IMR-90 (cell line): ENCODE measurements at regions not wholly inside any gene's neighbourhood (a gene's known extent, or its start where the extent isn't known, plus 50 kb on each side); places are given as distances from the start of the nearest gene placed in this dataset.

Experiments
- ATAC-seq: fragments of 200-7000 bp; cut with Tn5 transposase; 2 replicates; pipeline ENCODE4 v1.9.1; 2020; ENCODE audit warnings: low read depth, mild to moderate bottlenecking, moderate library complexity
- BruUV-seq: library from RNA; stranded (reverse); fragments of 400-500 nt; replicated peaks from 2 replicates; lab custom pipeline; 2021; lab: Mats Ljungman, UMichigan
- CTCF ChIA-PET: fragments of 300-600 bp; formaldehyde crosslinking; extraction: SDS; loops from one replicate; lab custom pipeline; 2021; ENCODE audit warnings: antibody characterized with exemption; lab: Yijun Ruan, JAX
- POLR2A ChIA-PET: fragments of 300-600 bp; sonication (Branson Sonifier 250); formaldehyde crosslinking; loops from one replicate; lab custom pipeline; 2022; ENCODE audit warnings: antibody characterized with exemption; ENCODE audit not compliant: unreplicated experiment; lab: Charles Lee
- DNase-seq: peaks from one replicate; pipeline ENCODE4 v3.0.0; 2013
- H2AFZ ChIP-seq: replicated peaks from 2 replicates; pipeline ENCODE3; 2013; ENCODE audit warnings: low read length, mild to moderate bottlenecking; ENCODE audit not compliant: poor library complexity
- H2AK5ac ChIP-seq: 2 replicates; pipeline ENCODE4 v1.6.1; 2013; ENCODE audit warnings: low read depth, low read length, inconsistent platforms
- H2AK9ac ChIP-seq: replicated peaks from 2 replicates; pipeline ENCODE3; 2013; ENCODE audit warnings: mild to moderate bottlenecking, low read depth, low read length, moderate library complexity; ENCODE audit not compliant: poor library complexity
- H2BK120ac ChIP-seq: 2 replicates; pipeline ENCODE4 v1.6.1; 2013; ENCODE audit warnings: low read depth, low read length, inconsistent platforms
- H2BK15ac ChIP-seq: 3 replicates; pipeline ENCODE4 v1.6.1; 2013; ENCODE audit warnings: low read depth, low read length, inconsistent platforms
- H2BK20ac ChIP-seq: 2 replicates; pipeline ENCODE4 v1.6.1; 2013; ENCODE audit warnings: low read depth, mild to moderate bottlenecking, inconsistent platforms, low read length, moderate library complexity
- H2BK5ac ChIP-seq: 2 replicates; pipeline ENCODE4 v1.6.1; 2013; ENCODE audit warnings: mild to moderate bottlenecking, low read depth, low read length, inconsistent platforms; ENCODE audit not compliant: poor library complexity, severe bottlenecking
- H3K14ac ChIP-seq: replicated peaks from 2 replicates; pipeline ENCODE4 v1.6.1; 2013; ENCODE audit warnings: low read depth, low read length, inconsistent platforms
- H3K18ac ChIP-seq: 2 replicates; pipeline ENCODE4 v1.6.1; 2013; ENCODE audit warnings: low read depth, low read length, control low read depth
- H3K23ac ChIP-seq: 2 replicates; pipeline ENCODE4 v1.6.1; 2013; ENCODE audit warnings: low read depth, low read length, inconsistent platforms
- H3K27ac ChIP-seq: 2 replicates; pipeline ENCODE4 v1.5.1; 2013; ENCODE audit warnings: mild to moderate bottlenecking, control low read depth, low read length; ENCODE audit not compliant: insufficient read depth
- H3K27me3 ChIP-seq: 2 replicates; pipeline ENCODE4 v1.6.1; 2013; ENCODE audit warnings: low read length; ENCODE audit not compliant: control insufficient read depth, insufficient read depth
- H3K36me3 ChIP-seq: 2 replicates; pipeline ENCODE4 v1.6.1; 2013; ENCODE audit warnings: low read length, mixed read lengths; ENCODE audit not compliant: control insufficient read depth, insufficient read depth
- H3K4ac ChIP-seq: 2 replicates; pipeline ENCODE4 v1.6.1; 2013; ENCODE audit warnings: low read depth, low read length, inconsistent platforms
- H3K4me1 ChIP-seq: 2 replicates; pipeline ENCODE4 v1.6.1; 2013; ENCODE audit warnings: low read length, mixed read lengths; ENCODE audit not compliant: control insufficient read depth, insufficient read depth
- H3K4me2 ChIP-seq: 2 replicates; pipeline ENCODE4 v1.6.1; 2013; ENCODE audit warnings: low read depth, mild to moderate bottlenecking, control low read depth, low read length, moderate library complexity
- H3K4me3 ChIP-seq: 2 replicates; pipeline ENCODE4 v1.5.1; 2013; ENCODE audit warnings: low read depth, mild to moderate bottlenecking, control low read depth, low read length, moderate library complexity; ENCODE audit not compliant: insufficient read depth
- H3K56ac ChIP-seq: 2 replicates; pipeline ENCODE4 v1.6.1; 2013; ENCODE audit warnings: low read length, inconsistent platforms; ENCODE audit not compliant: insufficient read depth; ENCODE audit errors: extremely low read depth
- H3K79me1 ChIP-seq, 2 experiments: 2 replicates each; pipeline ENCODE4 v1.6.1; 2013; ENCODE audit warnings: low read length in 2 of 2, inconsistent platforms in 1 of 2, low read depth in 1 of 2
- H3K9ac ChIP-seq: 2 replicates; pipeline ENCODE4 v1.6.1; 2013; ENCODE audit warnings: low read depth, low read length, control low read depth
- H3K9me1 ChIP-seq: 2 replicates; pipeline ENCODE4 v1.6.1; 2013; ENCODE audit warnings: low read length, inconsistent platforms; ENCODE audit not compliant: insufficient read depth
- H3K9me3 ChIP-seq: 2 replicates; pipeline ENCODE4 v1.6.1; 2013; ENCODE audit warnings: low read length; ENCODE audit not compliant: control insufficient read depth, insufficient read depth
- H4K20me1 ChIP-seq: 2 replicates; pipeline ENCODE4 v1.6.1; 2013; ENCODE audit warnings: low read length, inconsistent platforms; ENCODE audit not compliant: insufficient read depth
- H4K5ac ChIP-seq: 2 replicates; pipeline ENCODE4 v1.6.1; 2013; ENCODE audit warnings: mild to moderate bottlenecking, low read depth, low read length, control low read depth
- H4K8ac ChIP-seq, 2 experiments: 2 replicates each; pipeline ENCODE4 v1.6.1; 2013; ENCODE audit warnings: low read depth in 2 of 2, low read length in 2 of 2, control low read depth in 1 of 2, inconsistent platforms in 1 of 2
- H4K91ac ChIP-seq: 2 replicates; pipeline ENCODE4 v1.6.1; 2013; ENCODE audit warnings: low read depth, low read length, inconsistent platforms; ENCODE audit not compliant: insufficient read depth
- BHLHE40 ChIP-seq: fragments of 150-350 bp; IDR thresholded peaks from 2 replicates; pipeline ENCODE4 v1.6.1; 2016; ENCODE audit warnings: mild to moderate bottlenecking, low read depth, low read length
- CEBPB ChIP-seq: IDR thresholded peaks from 2 replicates; pipeline ENCODE4 v1.6.1; 2012; ENCODE audit warnings: low read depth, low read length, improper control_type of control experiment
- CHD1 ChIP-seq: IDR thresholded peaks from 2 replicates; pipeline ENCODE4 v1.6.1; 2012; ENCODE audit warnings: low read depth, low read length, improper control_type of control experiment
- ELK1 ChIP-seq: fragments of 150-350 bp; IDR thresholded peaks from 2 replicates; pipeline ENCODE4 v1.6.1; 2016; ENCODE audit warnings: low read depth, mild to moderate bottlenecking, low read length, moderate library complexity, borderline replicate concordance
- FOS ChIP-seq: fragments of 150-350 bp; IDR thresholded peaks from 2 replicates; pipeline ENCODE4 v1.6.1; 2016; ENCODE audit warnings: low read depth, low read length
- MAFK ChIP-seq: IDR thresholded peaks from 2 replicates; pipeline ENCODE4 v1.6.1; 2012; ENCODE audit warnings: low read depth, low read length, improper control_type of control experiment
- MAZ ChIP-seq: IDR thresholded peaks from 2 replicates; pipeline ENCODE4 v1.6.1; 2012; ENCODE audit warnings: low read depth, mild to moderate bottlenecking, low read length, improper control_type of control experiment, moderate library complexity, borderline replicate concordance
- MXI1 ChIP-seq: IDR thresholded peaks from 2 replicates; pipeline ENCODE4 v1.6.1; 2012; ENCODE audit warnings: low read depth, mild to moderate bottlenecking, low read length, moderate library complexity, borderline replicate concordance
- NFE2L2 ChIP-seq: fragments of 150-350 bp; IDR thresholded peaks from 2 replicates; pipeline ENCODE4 v1.6.1; 2016; ENCODE audit warnings: low read depth, mild to moderate bottlenecking, low read length
- POLR2A ChIP-seq: IDR thresholded peaks from 2 replicates; pipeline ENCODE4 v1.6.1; 2012; ENCODE audit warnings: mild to moderate bottlenecking, low read depth, low read length
- RAD21 ChIP-seq: IDR thresholded peaks from 2 replicates; pipeline ENCODE4 v1.6.1; 2012; ENCODE audit warnings: low read length, improper control_type of control experiment
- RCOR1 ChIP-seq: IDR thresholded peaks from 2 replicates; pipeline ENCODE4 v1.6.1; 2012; ENCODE audit warnings: mild to moderate bottlenecking, low read length, improper control_type of control experiment; ENCODE audit not compliant: insufficient replicate concordance
- RFX5 ChIP-seq: IDR thresholded peaks from 2 replicates; pipeline ENCODE4 v1.8.0; 2012; ENCODE audit warnings: low read depth, mild to moderate bottlenecking, low read length, moderate library complexity
- SMC3 ChIP-seq: fragments of 150-350 bp; IDR thresholded peaks from 2 replicates; pipeline ENCODE4 v1.6.1; 2016; ENCODE audit warnings: low read depth, mild to moderate bottlenecking, antibody characterized with exemption, low read length, moderate library complexity
- WGBS, 2 experiments: methylation state at CpG; one replicate each; pipeline versions ENCODE4 v1.1.5 to v1.1.7; 2013; ENCODE audit warnings: missing lambda C conversion rate in 2 of 2; ENCODE audit not compliant: insufficient read length in 1 of 2; ENCODE audit errors: extremely low coverage in 2 of 2; 5-methylcytosine and 5-hydroxymethylcytosine counted together
- dilution Hi-C: fragments of 300-500 bp; cut with HindIII; formaldehyde crosslinking; loops from one replicate; pipeline ENCODE4 v1.14.3; 2018; ENCODE audit warnings: low sequenced_read_pairs; ENCODE audit not compliant: unreplicated experiment
- in situ Hi-C: fragments of 300-500 bp; cut with MboI; formaldehyde crosslinking; loops from 3 replicates; pipeline ENCODE4 v1.14.3; 2019; ENCODE audit warnings: low sequenced_read_pairs, inconsistent platforms, mixed read lengths
- intact Hi-C: fragments of 100-400 bp; cut with micrococcal nuclease; formaldehyde crosslinking; loops from 2 replicates; pipeline ENCODE4 v1.10.0; 2022
- TF ChIP-seq, protein P1 (sequence below): conservative IDR thresholded peaks from 2 replicates; pipeline ENCODE4 v1.5.1; 2012; ENCODE audit warnings: mild to moderate bottlenecking, low read depth, low read length, improper control_type of control experiment
- TF ChIP-seq, protein P2 (sequence below): fragments of 150-350 bp; IDR thresholded peaks from 2 replicates; pipeline ENCODE4 v1.6.1; 2017; ENCODE audit warnings: mild to moderate bottlenecking, antibody characterized with exemption, low read length, low read depth

- Histone ChIP-seq H3K4me2 (no peak overlapping the region), H3K14ac (no peak overlapping the region), H3K27ac (no peak overlapping the region), H2BK20ac (no peak overlapping the region), H4K8ac (no peak overlapping the region), H3K9me1 (no peaks in the 10 kb centered on the region; the same call in 1 of the 2 replicates), H3K4me1 (peaks cover 2% of the 10 kb centered on the region; the same call in 1 of the 2 replicates), H3K9ac (no peak overlapping the region), H4K5ac (no peak overlapping the region), H2AK5ac (no peak overlapping the region), H3K9me3 (no peaks in the 10 kb centered on the region), H3K79me1 (no peaks in the 10 kb centered on the region), H3K36me3 (no peaks in the 10 kb centered on the region), H3K4ac (no peak overlapping the region), H3K56ac (no peak overlapping the region), H4K20me1 (no peaks in the 10 kb centered on the region), H3K27me3 (no peaks in the 10 kb centered on the region), H3K23ac (no peak overlapping the region), H3K18ac (no peak overlapping the region), H2BK120ac (no peak overlapping the region), H3K4me3 (no peak overlapping the region), H2AK9ac (no peak overlapping the region), H2AFZ (no peak overlapping the region), H4K91ac (no peak overlapping the region), H2BK15ac (no peak overlapping the region), H2BK5ac (no peak overlapping the region)
- no TSS peak for BruUV-seq
- TF ChIP-seq, protein P1, sequence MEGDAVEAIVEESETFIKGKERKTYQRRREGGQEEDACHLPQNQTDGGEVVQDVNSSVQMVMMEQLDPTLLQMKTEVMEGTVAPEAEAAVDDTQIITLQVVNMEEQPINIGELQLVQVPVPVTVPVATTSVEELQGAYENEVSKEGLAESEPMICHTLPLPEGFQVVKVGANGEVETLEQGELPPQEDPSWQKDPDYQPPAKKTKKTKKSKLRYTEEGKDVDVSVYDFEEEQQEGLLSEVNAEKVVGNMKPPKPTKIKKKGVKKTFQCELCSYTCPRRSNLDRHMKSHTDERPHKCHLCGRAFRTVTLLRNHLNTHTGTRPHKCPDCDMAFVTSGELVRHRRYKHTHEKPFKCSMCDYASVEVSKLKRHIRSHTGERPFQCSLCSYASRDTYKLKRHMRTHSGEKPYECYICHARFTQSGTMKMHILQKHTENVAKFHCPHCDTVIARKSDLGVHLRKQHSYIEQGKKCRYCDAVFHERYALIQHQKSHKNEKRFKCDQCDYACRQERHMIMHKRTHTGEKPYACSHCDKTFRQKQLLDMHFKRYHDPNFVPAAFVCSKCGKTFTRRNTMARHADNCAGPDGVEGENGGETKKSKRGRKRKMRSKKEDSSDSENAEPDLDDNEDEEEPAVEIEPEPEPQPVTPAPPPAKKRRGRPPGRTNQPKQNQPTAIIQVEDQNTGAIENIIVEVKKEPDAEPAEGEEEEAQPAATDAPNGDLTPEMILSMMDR: no peak
- TF ChIP-seq NFE2L2 (no peak), RCOR1 (no peak), CHD1 (no peak), POLR2A (no peak), RAD21 (no peak), MXI1 (no peak), CEBPB (no peak), FOS (no peak), ELK1 (no peak), SMC3 (no peak), MAZ (no peak), BHLHE40 (no peak), RFX5 (no peak), MAFK (no peak)
- TF ChIP-seq, protein P2, sequence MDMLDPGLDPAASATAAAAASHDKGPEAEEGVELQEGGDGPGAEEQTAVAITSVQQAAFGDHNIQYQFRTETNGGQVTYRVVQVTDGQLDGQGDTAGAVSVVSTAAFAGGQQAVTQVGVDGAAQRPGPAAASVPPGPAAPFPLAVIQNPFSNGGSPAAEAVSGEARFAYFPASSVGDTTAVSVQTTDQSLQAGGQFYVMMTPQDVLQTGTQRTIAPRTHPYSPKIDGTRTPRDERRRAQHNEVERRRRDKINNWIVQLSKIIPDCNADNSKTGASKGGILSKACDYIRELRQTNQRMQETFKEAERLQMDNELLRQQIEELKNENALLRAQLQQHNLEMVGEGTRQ: no peak
- dilution Hi-C loops (no loop called here), in situ Hi-C loops (no loop called here), intact Hi-C loops (no loop called here)
- ATAC-seq (no peak), DNase-seq (no peak)
- WGBS, 2 experiments: no CpG with 5 or more reads among the region's 4 CpGs
- ChIA-PET POLR2A (no interaction called here), CTCF (no interaction called here)
Measured at GRCh38 chr11:115903179-115903578, 399.0 kb upstream of the CADM1 start.
